Loucy (cell line): ENCODE measurements at regions not wholly inside any gene's neighbourhood (a gene's known extent, or its start where the extent isn't known, plus 50 kb on each side); places are given as distances from the start of the nearest gene placed in this dataset.

Experiments
- CTCF ChIP-seq: fragments of 200-600 bp; sonication (generic); conservative IDR thresholded peaks from 2 replicates; pipeline ENCODE4 v1.5.1; 2014; ENCODE audit warnings: mild to moderate bottlenecking, antibody characterized with exemption, low read length
- EZH2phosphoT487 ChIP-seq: fragments of 200-600 bp; IDR thresholded peaks from 2 replicates; pipeline ENCODE4 v1.6.1; 2018; ENCODE audit warnings: antibody characterized with exemption, mild to moderate bottlenecking, moderate library complexity, borderline replicate concordance

- TF ChIP-seq CTCF (no peak), EZH2phosphoT487 (no peak)
These were observed 137.8 kb upstream of the HS3ST1 start for GRCh38 chr4:11566444-11567022.
